Trophoblast cell (in vitro differentiated cells and primary cell): ENCODE measurements at regions not wholly inside any gene's neighbourhood (a gene's known extent, or its start where the extent isn't known, plus 50 kb on each side); places are given as distances from the start of the nearest gene placed in this dataset.

Source experiments
- DNase-seq, 2 donors: peaks; one replicate each; pipeline ENCODE4 v3.0.0-alpha.2; 2016
- H2AFZ ChIP-seq: 2 replicates; pipeline ENCODE4 v1.6.1; 2013; ENCODE audit warnings: low read length, moderate library complexity, mild to moderate bottlenecking; ENCODE audit not compliant: insufficient read depth, poor library complexity
- H2AK5ac ChIP-seq: 2 replicates; pipeline ENCODE4 v1.6.1; 2013; ENCODE audit warnings: mild to moderate bottlenecking, low read length
- H2BK120ac ChIP-seq: 2 replicates; pipeline ENCODE4 v1.6.1; 2013; ENCODE audit warnings: low read length, mild to moderate bottlenecking, moderate library complexity; ENCODE audit not compliant: insufficient read depth, poor library complexity
- H2BK12ac ChIP-seq: 2 replicates; pipeline ENCODE4 v1.6.1; 2013; ENCODE audit warnings: mild to moderate bottlenecking, low read length, moderate library complexity
- H2BK5ac ChIP-seq: 2 replicates; pipeline ENCODE4 v1.6.1; 2013; ENCODE audit warnings: low read length, low read depth, moderate library complexity, mild to moderate bottlenecking; ENCODE audit not compliant: poor library complexity
- H3K14ac ChIP-seq: 2 replicates; pipeline ENCODE4 v1.6.1; 2013; ENCODE audit warnings: mild to moderate bottlenecking, low read length
- H3K18ac ChIP-seq: 2 replicates; pipeline ENCODE4 v1.6.1; 2013; ENCODE audit warnings: mild to moderate bottlenecking, low read length
- H3K23ac ChIP-seq: 2 replicates; pipeline ENCODE4 v1.6.1; 2013; ENCODE audit warnings: low read length
- H3K27ac ChIP-seq: 2 replicates; pipeline ENCODE4 v1.5.1; 2013; ENCODE audit warnings: low read depth, mild to moderate bottlenecking, inconsistent platforms, low read length, moderate library complexity
- H3K27me3 ChIP-seq: 2 replicates; pipeline ENCODE4 v1.6.1; 2013; ENCODE audit warnings: inconsistent platforms, mild to moderate bottlenecking, low read length, moderate library complexity; ENCODE audit not compliant: insufficient read depth
- H3K36me3 ChIP-seq, 2 experiments: 1 replicate in 1 of 2; 2 replicates in 1 of 2; pipeline ENCODE4 v1.6.1; 2013; ENCODE audit warnings: low read length in 2 of 2, mild to moderate bottlenecking in 2 of 2, moderate library complexity in 1 of 2; ENCODE audit not compliant: insufficient read depth in 2 of 2, control insufficient read depth in 1 of 2
- H3K4ac ChIP-seq: 2 replicates; pipeline ENCODE4 v1.6.1; 2013; ENCODE audit warnings: low read depth, mild to moderate bottlenecking, low read length, moderate library complexity
- H3K4me1 ChIP-seq, 2 experiments: 1 replicate in 1 of 2; 2 replicates in 1 of 2; pipeline ENCODE4 v1.6.1; 2013; ENCODE audit warnings: low read length in 2 of 2, mild to moderate bottlenecking in 2 of 2, moderate library complexity in 1 of 2; ENCODE audit not compliant: insufficient read depth in 2 of 2, control insufficient read depth in 1 of 2
- H3K4me2 ChIP-seq: 2 replicates; pipeline ENCODE4 v1.6.1; 2013; ENCODE audit warnings: inconsistent platforms, mild to moderate bottlenecking, low read length, moderate library complexity
- H3K4me3 ChIP-seq: 2 replicates; pipeline ENCODE4 v1.5.1; 2013; ENCODE audit warnings: mild to moderate bottlenecking, low read depth, low read length, inconsistent platforms
- H3K79me1 ChIP-seq: one replicate; pipeline ENCODE4 v1.6.1; 2013; ENCODE audit warnings: low read length
- H3K79me2 ChIP-seq: 2 replicates; pipeline ENCODE4 v1.6.1; 2013; ENCODE audit warnings: low read length, mild to moderate bottlenecking; ENCODE audit not compliant: control insufficient read depth, insufficient read depth, poor library complexity
- H3K9ac ChIP-seq: 2 replicates; pipeline ENCODE4 v1.6.1; 2013; ENCODE audit warnings: mild to moderate bottlenecking, low read length
- H3K9me3 ChIP-seq: 2 replicates; pipeline ENCODE4 v1.6.1; 2013; ENCODE audit warnings: low read depth, mild to moderate bottlenecking, control low read depth, inconsistent platforms, low read length; ENCODE audit not compliant: insufficient read depth
- H4K12ac ChIP-seq: 2 replicates; pipeline ENCODE4 v1.6.1; 2013; ENCODE audit warnings: low read depth, mild to moderate bottlenecking, low read length, moderate library complexity
- H4K8ac ChIP-seq: 2 replicates; pipeline ENCODE4 v1.6.1; 2013; ENCODE audit warnings: low read depth, mild to moderate bottlenecking, low read length, moderate library complexity
- H4K91ac ChIP-seq: one replicate; pipeline ENCODE4 v1.6.1; 2013; ENCODE audit warnings: low read depth, mild to moderate bottlenecking, low read length, moderate library complexity
- WGBS: extraction: QIAGEN DNeasy Blood & Tissue Kit; methylation state at CpG from one replicate; pipeline ENCODE4 v1.1.7; 2013; ENCODE audit warnings: missing lambda C conversion rate; ENCODE audit not compliant: insufficient read length, insufficient coverage; ENCODE audit errors: extremely low coverage; 5-methylcytosine and 5-hydroxymethylcytosine counted together

- H3K79me1 ChIP-seq: no peaks in the 10 kb centered on the region
- H2AK5ac ChIP-seq: no peak overlapping the region
- H3K27ac ChIP-seq: no peak overlapping the region
- H3K18ac ChIP-seq: no peak overlapping the region
- H3K4me2 ChIP-seq: no peak overlapping the region
- no peak overlapping the region for H4K91ac ChIP-seq
- H3K27me3 ChIP-seq: no peaks in the 10 kb centered on the region
- no peak overlapping the region for H3K4ac ChIP-seq
- no peak overlapping the region for H3K23ac ChIP-seq
- no peaks in the 10 kb centered on the region for H3K4me1 ChIP-seq
- no peaks in the 10 kb centered on the region for H3K36me3 ChIP-seq
- H4K12ac ChIP-seq: no peak overlapping the region
- H2AFZ ChIP-seq: no peak overlapping the region
- H3K9me3 ChIP-seq: no peaks in the 10 kb centered on the region
- H4K8ac ChIP-seq: no peak overlapping the region
- no peaks in the 10 kb centered on the region for H3K79me2 ChIP-seq
- H2BK5ac ChIP-seq: no peak overlapping the region
- DNase-seq: no peak
- no peak overlapping the region for H3K9ac ChIP-seq
- no CpG with 5 or more reads among the region's 3 CpGs for WGBS
- no peak overlapping the region for H2BK120ac ChIP-seq
- no peak overlapping the region for H3K14ac ChIP-seq
- H3K4me3 ChIP-seq: no peak overlapping the region
- no peak overlapping the region for H2BK12ac ChIP-seq
Measured at GRCh38 chr2:204486321-204486720, 59.0 kb upstream of the PARD3B start.

- no peak overlapping the region for H2AFZ ChIP-seq
- no peak overlapping the region for H3K23ac ChIP-seq
- H3K9ac ChIP-seq: no peak overlapping the region
- no peak overlapping the region for H3K4me3 ChIP-seq
- H3K18ac ChIP-seq: no peak overlapping the region
- no peak overlapping the region for H4K12ac ChIP-seq
- no peaks in the 10 kb centered on the region for H3K27me3 ChIP-seq
- no peaks in the 10 kb centered on the region for H3K4me1 ChIP-seq
- H3K79me2 ChIP-seq: no peaks in the 10 kb centered on the region
- no peak overlapping the region for H2AK5ac ChIP-seq
- H3K4ac ChIP-seq: no peak overlapping the region
- no peak overlapping the region for H3K14ac ChIP-seq
- no peak overlapping the region for H2BK120ac ChIP-seq
- H3K79me1 ChIP-seq: no peaks in the 10 kb centered on the region
- H2BK12ac ChIP-seq: no peak overlapping the region
- no peak overlapping the region for H2BK5ac ChIP-seq
- no peaks in the 10 kb centered on the region for H3K9me3 ChIP-seq
- no peak for DNase-seq
- no peak overlapping the region for H4K8ac ChIP-seq
- H3K36me3 ChIP-seq: no peaks in the 10 kb centered on the region
- H4K91ac ChIP-seq: no peak overlapping the region
- H3K27ac ChIP-seq: no peak overlapping the region
- WGBS: no CpG with 5 or more reads among the region's 2 CpGs
- H3K4me2 ChIP-seq: no peak overlapping the region
Measured at GRCh38 chr2:204486805-204487204, 58.5 kb upstream of the PARD3B start.

DNA sequence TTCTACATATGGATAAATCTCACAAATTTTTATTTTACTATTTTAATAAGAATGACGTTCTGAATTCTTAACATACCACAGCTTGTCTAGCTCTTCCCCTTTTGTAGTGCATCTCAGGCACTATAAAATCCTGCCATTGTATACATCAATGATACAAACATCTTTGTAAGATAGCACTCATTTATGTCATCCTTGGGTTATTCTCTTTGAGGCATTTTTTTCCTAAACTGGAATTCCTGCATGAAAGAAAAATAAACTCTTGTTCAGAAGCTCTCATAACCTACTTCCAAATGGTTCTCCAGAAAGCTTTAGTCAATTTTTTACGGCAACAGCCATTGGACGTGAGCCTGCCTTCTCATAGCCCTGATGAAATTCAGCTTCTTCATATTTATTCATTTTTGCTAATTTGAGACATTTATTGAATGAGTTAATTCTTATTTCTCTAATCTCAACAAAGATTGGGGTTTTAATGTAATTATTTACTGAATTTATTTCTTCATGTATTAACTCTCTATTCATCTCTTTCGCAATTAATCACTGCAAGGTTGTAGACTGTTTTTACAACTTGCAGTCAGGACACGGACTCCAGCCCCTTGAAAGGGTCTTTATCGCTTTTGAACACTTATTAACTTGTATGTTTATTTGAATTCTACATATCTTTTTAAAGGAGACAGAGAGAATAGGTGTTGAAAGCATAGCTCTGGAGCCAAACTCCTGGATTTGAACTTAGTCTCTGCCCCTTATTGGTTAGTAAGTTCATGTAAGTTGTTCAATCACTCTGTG is 57.6 kb upstream of the PARD3B start:
- Histone ChIP-seq H3K9ac (no peak overlapping the region), H2BK120ac (no peak overlapping the region), H3K27me3 (no peaks in the 10 kb centered on the region)

GRCh38 chr2:204491528-204491927 is 53.7 kb upstream of the PARD3B start:
- H2AK5ac ChIP-seq: no peak overlapping the region
- H3K4me2 ChIP-seq: no peak overlapping the region

More for the DNA sequence above, 57.6 kb upstream of the PARD3B start:
- no peak for DNase-seq
- Histone ChIP-seq H3K27ac (no peak overlapping the region), H3K36me3 (no peaks in the 10 kb centered on the region), H3K9me3 (no peaks in the 10 kb centered on the region), H2BK5ac (no peak overlapping the region), H3K79me1 (no peaks in the 10 kb centered on the region), H3K4me1 (no peaks in the 10 kb centered on the region), H3K4ac (no peak overlapping the region), H3K4me2 (no peak overlapping the region), H2AFZ (no peak overlapping the region), H3K14ac (no peak overlapping the region), H3K79me2 (no peaks in the 10 kb centered on the region), H4K8ac (no peak overlapping the region), H2BK12ac (no peak overlapping the region), H3K18ac (no peak overlapping the region), H4K91ac (no peak overlapping the region), H2AK5ac (no peak overlapping the region), H3K23ac (no peak overlapping the region), H4K12ac (no peak overlapping the region), H3K4me3 (no peak overlapping the region)
- WGBS: no CpG with 5 or more reads among the region's 6 CpGs

More at GRCh38 chr2:204491528-204491927, 53.7 kb upstream of the PARD3B start:
- Histone ChIP-seq H4K8ac (no peak overlapping the region), H3K27me3 (no peaks in the 10 kb centered on the region), H3K9ac (no peak overlapping the region), H2BK12ac (no peak overlapping the region), H4K12ac (no peak overlapping the region), H3K18ac (no peak overlapping the region), H3K79me2 (no peaks in the 10 kb centered on the region), H3K9me3 (no peaks in the 10 kb centered on the region), H3K4me3 (no peak overlapping the region), H3K14ac (no peak overlapping the region), H3K36me3 (no peaks in the 10 kb centered on the region), H3K4me1 (no peaks in the 10 kb centered on the region), H2BK120ac (no peak overlapping the region), H3K27ac (no peak overlapping the region), H3K4ac (no peak overlapping the region), H3K23ac (no peak overlapping the region), H2BK5ac (no peak overlapping the region), H2AFZ (no peak overlapping the region), H4K91ac (no peak overlapping the region), H3K79me1 (no peaks in the 10 kb centered on the region)
- no peak for DNase-seq
